EL (cell line): ENCODE measurements at regions not wholly inside any gene's neighbourhood (a gene's known extent, or its start where the extent isn't known, plus 50 kb on each side); places are given as distances from the start of the nearest gene placed in this dataset.
A peak's percentile ranks its signal among the peaks of the same experiment; 100 is the strongest.

ENCODE experiments used
- DNase-seq: peaks from one replicate; pipeline ENCODE4 v3.0.0-alpha.2; 2016

GRCh38 chr9:18236336-18236735 is 237.6 kb upstream of the ADAMTSL1 start:
- no peak for DNase-seq

GRCh38 chr9:18237776-18238175 is 236.2 kb upstream of the ADAMTSL1 start:
- DNase-seq = peak; percentile 3

GRCh38 chr9:18238254-18238653 is 235.7 kb upstream of the ADAMTSL1 start:
- DNase-seq = peak; percentile 83

GRCh38 chr9:18238752-18239447 is 235.1 kb upstream of the ADAMTSL1 start:
- peak; percentile 70 for DNase-seq

DNA sequence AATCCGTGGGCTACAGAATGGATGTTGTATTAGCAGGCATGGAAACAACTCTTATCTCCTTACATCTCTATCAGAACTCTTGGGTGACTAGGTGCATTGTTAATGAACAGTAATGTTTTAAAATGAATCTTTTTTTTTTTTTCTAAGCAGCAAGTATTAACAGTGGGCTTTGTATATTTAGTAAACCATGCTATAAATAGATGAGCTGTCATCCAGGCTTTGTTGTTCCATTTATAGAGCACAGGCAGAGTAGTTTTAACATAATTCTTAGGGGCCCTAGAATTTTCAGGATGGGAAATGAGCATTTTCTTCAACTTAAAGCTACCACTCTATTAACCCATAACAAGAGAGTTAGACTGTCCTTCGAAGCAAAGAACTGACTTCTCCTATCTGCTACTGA is 233.7 kb upstream of the ADAMTSL1 start:
- no peak for DNase-seq

DNA sequence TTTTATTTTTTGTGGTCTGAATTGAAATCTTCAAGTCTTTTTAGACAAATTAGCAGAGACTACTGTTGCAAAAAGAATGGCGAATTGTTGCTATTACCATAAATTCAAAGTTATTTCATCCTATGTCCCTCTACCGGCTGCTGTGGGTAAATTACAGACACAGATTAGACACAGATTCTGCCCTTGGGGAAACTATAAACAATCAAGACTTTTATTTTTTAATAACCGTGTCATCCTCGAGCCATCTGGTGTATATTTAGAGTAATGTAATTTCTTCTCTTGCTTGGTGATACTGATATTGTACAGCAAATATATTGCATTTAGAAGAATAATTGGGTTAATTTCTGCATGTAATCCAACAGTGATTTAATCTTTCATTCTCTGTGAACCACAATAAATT is 228.0 kb upstream of the ADAMTSL1 start:
- DNase-seq = peak; percentile 22

- DNase-seq = peak; percentile 48
Observed at GRCh38 chr9:18250053-18250452, 223.9 kb upstream of the ADAMTSL1 start.

DNA sequence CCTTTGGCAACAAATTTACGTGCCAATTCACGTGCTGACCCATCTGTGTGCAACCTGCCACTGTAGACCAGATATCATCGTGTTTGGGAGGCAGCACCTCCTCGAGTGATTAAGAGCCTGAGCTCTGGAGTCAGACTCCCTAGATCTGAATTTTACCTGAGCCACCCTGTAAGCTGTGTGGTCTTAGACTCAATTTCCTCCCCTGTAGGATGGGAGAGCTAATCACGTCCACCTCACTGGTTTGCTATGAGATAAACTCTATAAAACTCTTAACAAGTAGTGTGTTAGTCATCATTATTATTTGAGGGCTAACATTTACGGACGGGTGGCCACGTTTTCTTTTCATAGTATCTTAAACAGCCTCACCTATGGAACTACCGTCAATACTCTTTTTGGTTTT is 220.0 kb upstream of the ADAMTSL1 start:
- DNase-seq = no peak

DNA sequence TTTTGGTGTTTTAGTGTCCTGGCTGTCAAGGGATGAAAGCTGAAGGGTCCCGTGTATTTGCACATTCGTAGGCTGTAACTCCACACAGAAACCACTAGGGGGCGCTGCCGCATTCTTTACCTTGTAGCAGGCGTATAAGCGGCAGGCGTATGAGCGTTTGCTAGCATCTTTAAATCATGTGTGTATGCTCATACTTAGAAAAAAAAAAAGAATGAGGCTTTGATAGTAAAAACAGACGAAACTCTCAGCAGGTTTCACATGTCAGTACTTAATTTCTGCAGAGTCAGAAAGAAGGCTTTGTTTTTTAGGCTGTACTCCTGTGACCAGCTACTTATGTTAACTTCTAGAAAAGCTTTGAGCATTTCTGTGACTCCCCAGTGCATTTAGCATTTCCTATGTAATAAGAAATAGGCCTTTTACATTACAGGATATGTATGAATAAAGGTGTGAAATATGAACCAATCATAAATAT is 218.8 kb upstream of the ADAMTSL1 start:
- peak; percentile 81 for DNase-seq

- DNase-seq = no peak
Observed at GRCh38 chr9:18255747-18256146, 218.2 kb upstream of the ADAMTSL1 start.

- no peak for DNase-seq
Observed at GRCh38 chr9:18256568-18256967, 217.4 kb upstream of the ADAMTSL1 start.

DNA sequence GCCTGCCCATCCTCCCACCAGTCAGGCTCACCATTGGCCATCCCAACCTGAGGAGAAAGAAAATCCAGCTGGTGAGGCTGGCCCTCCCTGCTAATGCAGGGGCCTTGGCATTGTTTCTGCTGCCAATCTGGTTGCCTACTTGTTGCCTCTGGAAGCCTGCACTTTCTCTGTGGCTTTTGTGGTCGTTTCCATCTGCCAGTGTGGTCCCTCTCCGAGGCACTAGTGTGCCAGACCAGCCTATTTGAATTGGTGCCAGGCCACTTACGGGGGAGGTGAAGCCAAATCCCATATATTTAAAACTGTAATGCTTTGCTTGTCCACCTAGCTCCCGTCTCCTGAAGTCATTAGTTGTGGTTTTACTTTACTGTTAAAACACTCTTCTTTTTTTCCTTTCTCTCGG is 213.4 kb upstream of the ADAMTSL1 start:
- DNase-seq = no peak

- no peak for DNase-seq
Observed at GRCh38 chr9:18261181-18261580, 212.8 kb upstream of the ADAMTSL1 start.

GRCh38 chr9:18263377-18263776 is 210.6 kb upstream of the ADAMTSL1 start:
- no peak for DNase-seq

DNA sequence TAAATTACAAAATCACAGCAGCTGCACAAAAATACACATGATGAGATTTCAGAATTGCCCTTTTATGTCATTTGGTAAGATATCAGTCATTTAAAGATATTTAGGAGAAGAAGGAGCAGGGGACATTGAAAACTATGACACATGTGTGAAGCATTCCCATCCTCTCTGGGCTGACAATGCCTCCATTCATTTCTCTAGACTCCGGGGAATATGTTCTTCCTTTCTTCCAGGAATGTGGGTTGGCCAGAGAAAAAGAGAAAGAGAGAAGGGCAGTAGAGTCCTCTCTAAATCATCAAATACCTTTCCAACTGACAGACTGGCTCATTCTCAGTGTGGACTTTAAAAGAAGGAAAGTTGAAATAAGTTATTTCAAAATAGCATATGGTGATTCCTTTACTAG is 205.6 kb upstream of the ADAMTSL1 start:
- DNase-seq = peak; percentile 80

DNA sequence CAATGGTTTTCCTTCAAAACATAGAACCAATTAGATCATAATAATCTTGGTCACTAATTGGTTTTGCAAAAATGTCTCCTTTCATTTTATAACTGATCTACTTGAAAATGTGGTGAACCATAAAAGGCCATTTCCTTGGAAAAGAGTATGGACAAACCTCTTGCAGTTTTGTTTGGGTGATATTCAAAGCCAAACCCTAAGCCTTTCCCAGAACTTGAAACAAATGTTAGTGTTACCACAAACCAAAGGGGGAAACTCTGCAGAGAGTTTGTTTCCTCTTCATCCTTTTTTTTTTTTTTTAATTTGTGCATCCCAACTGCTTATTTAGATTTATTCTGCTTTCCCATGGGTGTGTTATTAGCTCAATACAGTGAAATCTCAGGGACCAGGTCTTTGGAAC is 204.4 kb upstream of the ADAMTSL1 start:
- DNase-seq = no peak

DNA sequence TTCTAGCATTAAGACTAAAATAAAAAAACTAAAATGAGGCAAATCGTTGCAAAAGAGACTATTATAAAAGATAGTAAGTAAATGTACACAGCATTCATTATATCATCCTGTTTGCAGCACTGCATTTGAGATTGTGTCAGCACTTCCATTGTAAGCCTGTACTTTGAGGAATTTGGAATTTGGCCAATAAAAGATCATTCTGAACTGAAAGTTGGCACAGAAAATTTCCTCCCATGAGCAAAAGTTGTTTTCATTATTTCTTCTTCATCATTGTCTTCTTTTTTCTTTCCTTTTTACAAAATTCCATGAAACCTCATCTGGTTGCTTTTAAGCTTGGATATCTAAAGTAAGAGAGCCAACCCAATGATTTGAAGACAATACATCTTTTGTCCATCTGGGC is 199.3 kb upstream of the ADAMTSL1 start:
- DNase-seq = no peak

- DNase-seq = no peak
Observed at GRCh38 chr9:18275313-18275990, 198.5 kb upstream of the ADAMTSL1 start.

DNA sequence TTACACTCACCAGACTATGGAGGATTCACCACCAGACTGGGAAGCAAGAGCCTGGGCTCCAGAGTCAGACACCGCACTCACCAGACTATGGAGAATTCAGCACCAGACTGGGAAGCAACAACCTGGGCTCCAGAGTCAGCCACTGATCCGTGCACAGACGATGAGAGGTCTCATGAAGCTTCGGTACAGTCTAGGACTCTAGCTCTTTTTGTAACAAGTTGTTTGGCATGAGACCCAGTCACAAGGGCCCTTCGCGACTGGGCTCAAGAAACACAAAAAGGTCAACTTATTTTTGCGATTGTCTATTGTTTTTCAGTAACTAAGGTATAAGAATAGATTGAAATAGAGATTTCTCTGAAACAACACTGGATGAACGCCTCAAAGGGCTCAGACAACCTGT is 192.7 kb upstream of the ADAMTSL1 start:
- no peak for DNase-seq

GRCh38 chr9:18294229-18294628 is 179.7 kb upstream of the ADAMTSL1 start:
- no peak for DNase-seq

DNA sequence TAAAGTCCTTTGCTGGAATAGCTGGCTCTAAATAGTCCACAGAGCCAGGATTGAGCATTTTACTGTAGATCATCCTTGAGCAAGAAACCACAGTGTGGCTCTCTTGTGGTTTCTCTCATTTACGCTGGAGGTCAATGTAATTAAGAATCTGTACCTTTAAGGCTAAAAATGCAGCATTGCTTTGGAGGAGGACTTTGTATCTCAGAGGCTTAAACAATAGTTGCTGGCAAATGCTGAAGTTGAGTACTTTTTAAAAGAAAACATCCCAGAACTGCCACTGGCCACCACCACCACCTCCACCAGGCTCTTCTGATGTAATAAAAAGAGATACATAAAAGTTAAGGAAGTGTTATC is 177.3 kb upstream of the ADAMTSL1 start:
- no peak for DNase-seq

- peak; percentile 46 for DNase-seq
Observed at GRCh38 chr9:18297056-18297841, 176.7 kb upstream of the ADAMTSL1 start.

GRCh38 chr9:18299449-18299848 is 174.5 kb upstream of the ADAMTSL1 start:
- no peak for DNase-seq
